ENCODE measurements at regions not wholly inside any gene's neighbourhood (a gene's known extent, or its start where the extent isn't known, plus 50 kb on each side); places are given as distances from the start of the nearest gene placed in this dataset.

DNA sequence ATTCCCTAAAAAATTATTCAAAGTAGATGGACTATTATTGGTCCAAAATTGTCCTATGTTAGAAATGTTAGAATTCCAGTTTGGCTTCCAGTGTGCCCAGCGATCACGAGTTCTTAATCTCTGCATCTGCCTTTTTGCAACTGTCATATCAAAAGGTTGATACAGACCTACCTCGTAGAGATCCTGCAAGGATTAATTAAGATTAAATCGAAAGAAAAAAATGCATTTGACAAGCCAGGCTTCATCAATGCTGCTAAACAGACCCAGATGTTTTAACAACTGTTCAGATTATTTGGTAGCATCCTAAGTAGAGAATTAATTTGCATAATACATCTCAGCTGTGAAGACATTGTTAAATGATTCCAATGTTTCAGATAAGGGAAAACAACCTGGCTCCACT lies 336.5 kb downstream of the CRPPA start:
- no peak for TF ChIP-seq EP300 (IDR thresholded peaks at IDR 0.05; ENCODE audit: borderline replicate concordance)
- TF ChIP-seq TCF12 (IDR thresholded peaks at IDR 0.05; ENCODE audit: low read depth): no peak
- no peak; the same call in 1 of the 2 replicates for TF ChIP-seq MAX (IDR thresholded peaks at IDR 0.05)
- TF ChIP-seq CEBPB (IDR thresholded peaks at IDR 0.05): no peak
- TF ChIP-seq FOXM1 (IDR thresholded peaks at IDR 0.05; ENCODE audit: borderline replicate concordance, low read depth): no peak
- TF ChIP-seq, protein P1, sequence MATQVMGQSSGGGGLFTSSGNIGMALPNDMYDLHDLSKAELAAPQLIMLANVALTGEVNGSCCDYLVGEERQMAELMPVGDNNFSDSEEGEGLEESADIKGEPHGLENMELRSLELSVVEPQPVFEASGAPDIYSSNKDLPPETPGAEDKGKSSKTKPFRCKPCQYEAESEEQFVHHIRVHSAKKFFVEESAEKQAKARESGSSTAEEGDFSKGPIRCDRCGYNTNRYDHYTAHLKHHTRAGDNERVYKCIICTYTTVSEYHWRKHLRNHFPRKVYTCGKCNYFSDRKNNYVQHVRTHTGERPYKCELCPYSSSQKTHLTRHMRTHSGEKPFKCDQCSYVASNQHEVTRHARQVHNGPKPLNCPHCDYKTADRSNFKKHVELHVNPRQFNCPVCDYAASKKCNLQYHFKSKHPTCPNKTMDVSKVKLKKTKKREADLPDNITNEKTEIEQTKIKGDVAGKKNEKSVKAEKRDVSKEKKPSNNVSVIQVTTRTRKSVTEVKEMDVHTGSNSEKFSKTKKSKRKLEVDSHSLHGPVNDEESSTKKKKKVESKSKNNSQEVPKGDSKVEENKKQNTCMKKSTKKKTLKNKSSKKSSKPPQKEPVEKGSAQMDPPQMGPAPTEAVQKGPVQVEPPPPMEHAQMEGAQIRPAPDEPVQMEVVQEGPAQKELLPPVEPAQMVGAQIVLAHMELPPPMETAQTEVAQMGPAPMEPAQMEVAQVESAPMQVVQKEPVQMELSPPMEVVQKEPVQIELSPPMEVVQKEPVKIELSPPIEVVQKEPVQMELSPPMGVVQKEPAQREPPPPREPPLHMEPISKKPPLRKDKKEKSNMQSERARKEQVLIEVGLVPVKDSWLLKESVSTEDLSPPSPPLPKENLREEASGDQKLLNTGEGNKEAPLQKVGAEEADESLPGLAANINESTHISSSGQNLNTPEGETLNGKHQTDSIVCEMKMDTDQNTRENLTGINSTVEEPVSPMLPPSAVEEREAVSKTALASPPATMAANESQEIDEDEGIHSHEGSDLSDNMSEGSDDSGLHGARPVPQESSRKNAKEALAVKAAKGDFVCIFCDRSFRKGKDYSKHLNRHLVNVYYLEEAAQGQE (IDR thresholded peaks at IDR 0.05; ENCODE audit: low read depth): no peak
- TF ChIP-seq YY1 (IDR thresholded peaks at IDR 0.05; ENCODE audit: low read depth): no peak
- TF ChIP-seq CREB1 (IDR thresholded peaks at IDR 0.05; ENCODE audit: low read depth): no peak
- TF ChIP-seq TAF1 (IDR thresholded peaks at IDR 0.05; ENCODE audit: low read depth): no peak
- TF ChIP-seq RAD21 (IDR thresholded peaks at IDR 0.05; ENCODE audit: low read depth): no peak
